Effector memory CD8-positive, alpha-beta T cell (primary cell): ENCODE measurements at regions not wholly inside any gene's neighbourhood (a gene's known extent, or its start where the extent isn't known, plus 50 kb on each side); places are given as distances from the start of the nearest gene placed in this dataset.

Experiments used
- ATAC-seq: fragments of 150-1000 bp; cut with Tn5 transposase; replicated peaks from 2 replicates; pipeline ENCODE4 v1.10.0; 2021; ENCODE audit warnings: mild to moderate bottlenecking, moderate library complexity
- DNase-seq, 3 experiments: peaks; one replicate each; pipeline ENCODE4 v3.0.0; 2021
- H3K27ac Mint-ChIP-seq, 2 donors: one replicate each; pipeline ENCODE4 v1.8.0; 2022; ENCODE audit warnings: mild to moderate bottlenecking in 2 of 2, mixed read lengths in 2 of 2, moderate library complexity in 2 of 2
- H3K27me3 Mint-ChIP-seq, 2 donors: one replicate each; pipeline ENCODE4 v1.8.0; 2022; ENCODE audit warnings: mixed read lengths in 2 of 2
- H3K36me3 Mint-ChIP-seq: one replicate; pipeline ENCODE4 v1.8.0; 2022; ENCODE audit warnings: mild to moderate bottlenecking, moderate library complexity, mixed read lengths; ENCODE audit not compliant: insufficient read depth
- H3K4me1 Mint-ChIP-seq, 2 donors: one replicate each; pipeline ENCODE4 v1.8.0; 2022; ENCODE audit warnings: low read depth in 2 of 2, mixed read lengths in 2 of 2
- H3K4me3 Mint-ChIP-seq, 2 donors: one replicate each; pipeline ENCODE4 v1.8.0; 2022; ENCODE audit warnings: mild to moderate bottlenecking in 2 of 2, mixed read lengths in 2 of 2, moderate library complexity in 2 of 2
- H3K9me3 Mint-ChIP-seq, 2 donors: one replicate each; pipeline ENCODE4 v1.8.0; 2022; ENCODE audit warnings: mixed read lengths in 2 of 2

DNA sequence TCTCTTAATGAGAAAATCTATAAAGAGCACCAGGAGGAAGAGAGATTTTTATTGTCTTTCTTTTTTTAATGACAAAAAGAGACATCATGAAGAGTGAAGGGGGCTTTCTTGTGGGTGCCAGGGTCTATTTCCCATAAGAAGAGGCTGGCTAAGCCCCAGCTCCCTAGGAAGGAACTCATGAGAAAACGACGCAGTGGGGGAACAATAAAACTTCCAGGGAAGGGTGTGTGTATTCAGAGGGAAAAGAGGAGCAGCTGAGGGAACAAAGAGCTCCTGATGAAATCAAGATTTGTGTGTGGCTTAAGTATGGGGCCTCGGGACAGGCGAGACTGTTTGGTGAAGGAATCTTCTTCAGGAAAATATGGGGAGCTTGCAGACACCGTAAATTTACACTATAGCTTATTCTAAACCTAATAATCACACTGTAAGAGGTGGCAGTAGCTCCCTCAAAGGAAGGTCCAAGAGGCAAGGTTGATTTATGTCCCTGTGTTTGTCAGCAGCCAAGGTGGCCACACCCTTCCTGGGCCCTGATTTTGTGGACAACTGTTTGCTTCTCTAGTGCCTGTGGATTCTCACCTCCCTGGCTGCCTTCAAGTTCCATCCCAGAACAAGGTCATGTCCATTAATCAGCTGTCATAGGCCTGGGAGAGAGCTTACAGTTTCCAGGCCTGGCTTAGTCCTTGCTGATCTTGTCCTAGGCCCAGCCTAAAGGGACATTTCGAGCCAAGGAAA is 615.7 kb downstream of the INSC start:
- DNase-seq (no peak), ATAC-seq (no peak)
- peaks cover 0 to 5% of the 10 kb centered on the region in 2 donors for H3K27me3 Mint-ChIP-seq
- no peaks in the 10 kb centered on the region for H3K4me1 Mint-ChIP-seq
- no peak overlapping the region for H3K4me3 Mint-ChIP-seq
- no peak overlapping the region for H3K27ac Mint-ChIP-seq
- H3K36me3 Mint-ChIP-seq: no peaks in the 10 kb centered on the region
- H3K9me3 Mint-ChIP-seq: peaks cover 8 to 11% of the 10 kb centered on the region in 2 donors

DNA sequence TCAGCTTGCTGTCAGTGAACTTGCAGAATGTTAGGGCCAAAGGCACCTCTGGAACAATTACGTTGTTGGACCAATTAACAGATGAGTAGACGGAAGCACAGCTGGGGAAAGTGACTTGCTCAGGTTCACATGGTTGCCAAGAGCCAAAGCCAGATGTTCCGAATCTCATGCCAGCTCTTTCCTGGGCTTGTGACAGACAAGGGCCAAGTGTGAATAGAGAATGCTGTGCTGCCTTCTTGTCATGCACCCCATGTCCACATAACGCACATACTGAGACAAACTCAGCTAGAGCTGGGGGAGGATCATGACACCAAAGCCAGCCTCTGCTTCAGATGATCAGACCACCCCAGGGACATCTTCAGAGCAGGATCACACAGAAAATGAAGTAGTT is 616.3 kb downstream of the INSC start:
- no peaks in the 10 kb centered on the region for H3K4me1 Mint-ChIP-seq
- ATAC-seq (no peak), DNase-seq (no peak)
- no peak overlapping the region for H3K27ac Mint-ChIP-seq
- H3K4me3 Mint-ChIP-seq: no peak overlapping the region
- H3K36me3 Mint-ChIP-seq: no peaks in the 10 kb centered on the region
- peaks cover 0 to 5% of the 10 kb centered on the region in 2 donors for H3K27me3 Mint-ChIP-seq
- H3K9me3 Mint-ChIP-seq: peaks cover 8 to 11% of the 10 kb centered on the region in 2 donors

DNA sequence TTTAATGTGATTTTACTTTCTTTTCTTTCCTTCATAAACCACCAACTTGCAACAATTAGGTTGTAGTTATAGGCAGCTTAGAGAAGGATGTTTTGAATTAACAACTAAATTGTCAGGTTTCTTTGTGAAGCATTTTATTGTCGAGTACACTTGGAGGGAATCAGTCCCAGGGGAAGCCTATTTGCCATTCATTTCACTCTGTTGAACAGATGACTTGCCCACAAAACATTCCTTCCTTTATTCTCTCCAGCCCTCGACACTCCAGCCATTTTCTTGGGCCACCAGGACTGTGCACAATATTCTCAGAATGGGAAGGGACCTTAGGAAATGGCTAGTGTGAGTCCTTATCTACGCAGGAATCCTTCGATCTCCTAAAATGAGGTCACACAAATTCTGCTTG is 620.6 kb downstream of the SOX6 start:
- Mint-ChIP-seq H3K4me3 (no peak overlapping the region), H3K27me3 (no peaks in the 10 kb centered on the region), H3K27ac (no peak overlapping the region), H3K4me1 (no peaks in the 10 kb centered on the region), H3K36me3 (peaks cover 2% of the 10 kb centered on the region), H3K9me3 (peaks cover 10 to 24% of the 10 kb centered on the region in 2 donors)
- ATAC-seq: no peak
- no peak for DNase-seq

DNA sequence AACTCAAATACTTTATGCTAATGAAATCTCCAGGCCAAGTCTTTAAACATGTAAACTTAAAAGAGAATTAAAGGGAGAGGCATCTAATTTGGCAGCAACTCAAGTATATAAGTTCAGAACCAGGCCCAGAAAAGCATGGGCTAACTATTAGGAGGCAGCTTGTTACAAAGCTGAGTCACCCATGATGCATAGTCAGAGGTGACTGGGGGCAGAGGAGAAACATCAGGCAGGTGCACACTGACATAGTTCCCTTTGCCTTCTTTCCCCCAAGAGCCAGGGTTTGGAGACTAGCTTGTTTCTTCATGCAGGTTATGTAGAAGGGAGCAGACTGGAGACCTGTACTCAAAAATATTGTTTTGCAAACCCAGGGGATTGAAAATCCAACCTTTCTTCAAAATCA is 619.0 kb downstream of the SOX6 start:
- H3K27ac Mint-ChIP-seq: no peak overlapping the region
- no peak for DNase-seq
- peaks cover 2% of the 10 kb centered on the region for H3K36me3 Mint-ChIP-seq
- H3K4me1 Mint-ChIP-seq: no peaks in the 10 kb centered on the region
- peaks cover 10 to 24% of the 10 kb centered on the region in 2 donors for H3K9me3 Mint-ChIP-seq
- ATAC-seq: no peak
- H3K27me3 Mint-ChIP-seq: no peaks in the 10 kb centered on the region
- no peak overlapping the region for H3K4me3 Mint-ChIP-seq

DNA sequence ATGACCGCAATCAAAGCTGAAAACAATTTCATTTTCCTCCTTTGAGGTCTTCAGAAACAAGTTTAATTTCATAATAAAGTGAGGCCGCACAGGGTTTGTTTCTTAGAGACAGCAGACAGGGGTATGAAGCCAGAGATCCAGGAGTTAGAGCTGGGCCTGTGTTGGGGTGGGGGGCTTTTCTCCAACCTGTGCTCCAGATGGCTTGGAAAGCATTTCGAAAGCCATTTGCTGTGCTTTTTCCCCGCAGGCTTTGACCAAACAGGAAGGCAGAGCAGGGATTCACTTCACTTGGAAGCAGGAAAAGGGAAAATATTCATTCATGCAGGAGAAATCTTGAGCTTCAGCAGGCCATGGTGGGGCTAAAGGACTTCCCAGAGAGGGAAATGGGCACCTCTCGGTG is 617.4 kb downstream of the SOX6 start:
- H3K4me3 Mint-ChIP-seq: no peak overlapping the region
- no peaks in the 10 kb centered on the region for H3K27me3 Mint-ChIP-seq
- peaks cover 2% of the 10 kb centered on the region for H3K36me3 Mint-ChIP-seq
- peaks cover 10 to 19% of the 10 kb centered on the region in 2 donors for H3K9me3 Mint-ChIP-seq
- ATAC-seq (no peak), DNase-seq (no peak)
- H3K4me1 Mint-ChIP-seq: no peaks in the 10 kb centered on the region
- H3K27ac Mint-ChIP-seq: no peak overlapping the region

DNA sequence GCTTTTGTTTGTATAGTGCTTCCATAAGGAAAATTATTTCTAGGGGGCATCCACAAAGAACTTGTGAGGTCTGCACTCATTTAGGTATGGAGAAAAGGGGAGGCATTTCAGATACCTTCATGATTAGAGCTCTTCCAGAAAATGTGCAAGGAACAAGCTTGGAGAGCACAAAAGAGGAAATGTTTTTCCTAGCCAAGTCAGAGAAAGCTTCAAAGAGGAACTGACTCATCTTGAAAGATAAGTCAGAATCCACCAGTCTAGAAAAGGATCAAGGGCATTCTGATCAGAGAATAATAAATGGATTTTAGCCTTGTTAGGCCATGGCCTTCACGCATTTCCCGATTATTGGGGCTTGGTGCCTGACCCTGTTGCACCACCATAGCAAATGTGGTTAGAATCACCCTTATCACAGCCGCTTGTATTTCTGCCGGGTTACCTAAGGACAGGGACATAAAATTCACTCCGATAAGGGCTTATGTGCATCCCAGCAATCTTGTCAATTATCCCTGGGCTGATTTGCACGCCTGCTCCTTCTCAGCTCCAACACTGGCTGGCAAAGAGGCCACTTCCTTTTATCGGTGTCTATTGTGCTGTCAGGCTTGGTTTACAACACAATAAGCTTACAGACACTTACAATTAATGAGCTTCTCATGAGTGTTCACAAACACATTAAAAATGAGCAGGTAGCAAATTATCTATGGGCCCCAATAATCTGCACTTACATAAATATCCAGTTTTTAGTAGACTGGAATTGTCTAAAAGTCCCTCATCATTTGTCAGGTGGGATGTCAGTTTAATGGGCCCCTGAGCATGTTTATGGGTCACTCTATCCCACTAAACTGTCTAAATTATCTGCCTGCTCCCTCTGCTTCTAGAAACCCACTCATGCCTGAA is 613.5 kb downstream of the SOX6 start:
- no peak for DNase-seq

DNA sequence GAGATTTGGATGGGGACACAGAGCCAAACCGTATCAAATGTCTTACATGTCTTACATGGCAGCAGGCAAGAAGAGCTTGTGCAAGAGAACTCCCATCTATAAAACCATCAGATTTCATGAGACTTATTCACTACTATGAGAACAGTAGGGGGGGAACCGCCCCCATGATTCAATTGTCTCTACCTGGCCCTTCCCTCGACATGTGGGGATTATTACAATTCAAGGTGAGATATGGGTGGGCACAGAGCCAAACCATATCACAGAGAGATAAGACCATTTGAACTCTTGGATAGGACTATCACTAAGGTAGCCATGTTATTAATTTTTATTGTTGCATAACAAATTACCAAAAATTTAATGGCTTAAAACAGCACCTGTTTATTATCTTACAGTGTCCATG is 611.7 kb downstream of the SOX6 start:
- Mint-ChIP-seq H3K27ac (no peak overlapping the region), H3K9me3 (peaks cover 12 to 19% of the 10 kb centered on the region in 2 donors), H3K36me3 (no peaks in the 10 kb centered on the region), H3K4me3 (no peak overlapping the region), H3K4me1 (no peaks in the 10 kb centered on the region), H3K27me3 (no peaks in the 10 kb centered on the region)
- DNase-seq (no peak), ATAC-seq (no peak)

More for the DNA sequence above, 613.5 kb downstream of the SOX6 start:
- Mint-ChIP-seq H3K4me3 (no peak overlapping the region), H3K36me3 (no peaks in the 10 kb centered on the region), H3K27me3 (no peaks in the 10 kb centered on the region), H3K9me3 (peaks cover 10 to 18% of the 10 kb centered on the region in 2 donors), H3K27ac (no peak overlapping the region), H3K4me1 (no peaks in the 10 kb centered on the region)
- ATAC-seq: no peak

DNA sequence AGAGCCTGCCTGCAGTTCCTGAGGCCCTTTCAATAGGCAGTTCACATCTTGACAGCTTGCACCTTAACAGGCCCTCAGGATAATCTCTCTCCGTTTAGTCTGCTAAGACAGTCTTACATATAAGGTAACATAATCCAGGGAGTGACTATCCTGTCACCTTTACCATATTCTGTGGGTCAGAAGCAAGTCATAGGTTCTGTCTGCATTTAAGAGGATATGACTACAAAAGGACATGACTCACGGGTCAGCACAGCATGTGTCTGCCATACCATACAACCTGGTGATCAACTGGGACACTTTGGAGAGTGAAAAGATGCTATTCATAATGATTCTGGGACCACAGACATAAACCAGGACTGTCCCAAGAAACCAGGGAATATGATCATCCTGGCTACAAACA is 611.1 kb downstream of the SOX6 start:
- H3K36me3 Mint-ChIP-seq: no peaks in the 10 kb centered on the region
- DNase-seq (no peak), ATAC-seq (no peak)
- no peaks in the 10 kb centered on the region for H3K4me1 Mint-ChIP-seq
- no peak overlapping the region for H3K27ac Mint-ChIP-seq
- no peak overlapping the region for H3K4me3 Mint-ChIP-seq
- peaks cover 11 to 16% of the 10 kb centered on the region in 2 donors for H3K9me3 Mint-ChIP-seq
- no peaks in the 10 kb centered on the region for H3K27me3 Mint-ChIP-seq

DNA sequence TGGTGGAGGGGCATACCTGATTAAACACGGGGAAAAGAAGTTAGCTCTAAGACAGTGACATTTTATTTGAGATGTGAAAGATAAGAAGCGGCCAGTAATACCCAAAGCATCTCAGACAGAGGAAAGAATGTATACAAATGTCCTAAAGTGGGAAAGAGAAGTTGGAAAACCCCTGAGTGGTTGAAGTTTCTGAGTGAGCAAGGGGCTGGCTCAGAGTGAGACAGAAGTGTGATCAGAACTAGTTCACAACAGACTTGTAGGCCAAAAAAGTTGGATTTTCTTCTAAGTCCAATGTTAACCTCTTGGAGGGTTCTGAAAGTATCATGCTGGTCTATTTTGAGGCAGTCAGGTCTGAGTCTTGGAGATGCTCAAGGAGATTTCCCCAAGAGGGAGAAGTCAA is 608.7 kb downstream of the SOX6 start:
- Mint-ChIP-seq H3K4me3 (no peak overlapping the region), H3K9me3 (peaks cover 11 to 16% of the 10 kb centered on the region in 2 donors), H3K27ac (no peak overlapping the region), H3K36me3 (no peaks in the 10 kb centered on the region), H3K4me1 (no peaks in the 10 kb centered on the region), H3K27me3 (no peaks in the 10 kb centered on the region)
- DNase-seq: no peak
- ATAC-seq: no peak

DNA sequence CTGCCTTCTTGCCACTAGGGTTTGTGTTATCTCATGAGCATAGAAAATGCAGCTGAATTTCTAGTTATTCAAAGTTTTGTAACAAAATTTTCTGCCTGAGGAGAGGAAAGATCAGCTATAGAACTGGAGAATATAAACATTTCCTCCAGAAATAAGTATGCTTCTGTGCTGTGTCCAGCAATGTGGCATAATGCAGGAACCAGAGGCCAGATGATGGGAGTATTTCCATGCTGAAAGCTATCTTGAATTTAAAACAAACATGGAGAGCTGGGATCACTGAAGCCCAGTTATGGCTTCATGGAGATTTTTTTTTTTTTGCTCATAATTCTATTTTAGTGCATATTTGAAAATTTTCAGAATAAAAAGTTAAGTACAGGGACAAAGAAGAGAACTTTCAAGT is 608.2 kb downstream of the SOX6 start:
- DNase-seq (no peak), ATAC-seq (no peak)
- peaks cover 11 to 16% of the 10 kb centered on the region in 2 donors for H3K9me3 Mint-ChIP-seq
- no peaks in the 10 kb centered on the region for H3K36me3 Mint-ChIP-seq
- H3K4me1 Mint-ChIP-seq: no peaks in the 10 kb centered on the region
- H3K4me3 Mint-ChIP-seq: no peak overlapping the region
- H3K27ac Mint-ChIP-seq: no peak overlapping the region
- no peaks in the 10 kb centered on the region for H3K27me3 Mint-ChIP-seq

DNA sequence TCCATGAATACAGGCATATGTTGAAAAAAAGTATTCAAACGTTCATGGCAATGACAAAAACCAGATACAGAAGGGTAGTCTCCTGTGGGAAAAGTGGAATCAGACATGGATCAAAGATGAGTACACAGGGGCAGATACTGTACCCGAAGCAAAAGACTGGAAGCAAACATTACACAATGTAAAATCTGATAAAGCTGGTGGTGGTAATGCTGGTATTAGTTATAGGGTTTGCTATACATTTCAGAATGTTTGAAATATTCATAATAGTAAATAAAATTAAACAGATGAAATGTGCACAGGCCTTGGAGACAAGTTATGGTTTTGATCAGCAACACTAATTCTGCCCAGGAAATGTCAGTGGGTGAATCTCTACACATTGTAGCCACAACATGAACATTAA is 607.6 kb downstream of the SOX6 start:
- no peaks in the 10 kb centered on the region for H3K4me1 Mint-ChIP-seq

DNA sequence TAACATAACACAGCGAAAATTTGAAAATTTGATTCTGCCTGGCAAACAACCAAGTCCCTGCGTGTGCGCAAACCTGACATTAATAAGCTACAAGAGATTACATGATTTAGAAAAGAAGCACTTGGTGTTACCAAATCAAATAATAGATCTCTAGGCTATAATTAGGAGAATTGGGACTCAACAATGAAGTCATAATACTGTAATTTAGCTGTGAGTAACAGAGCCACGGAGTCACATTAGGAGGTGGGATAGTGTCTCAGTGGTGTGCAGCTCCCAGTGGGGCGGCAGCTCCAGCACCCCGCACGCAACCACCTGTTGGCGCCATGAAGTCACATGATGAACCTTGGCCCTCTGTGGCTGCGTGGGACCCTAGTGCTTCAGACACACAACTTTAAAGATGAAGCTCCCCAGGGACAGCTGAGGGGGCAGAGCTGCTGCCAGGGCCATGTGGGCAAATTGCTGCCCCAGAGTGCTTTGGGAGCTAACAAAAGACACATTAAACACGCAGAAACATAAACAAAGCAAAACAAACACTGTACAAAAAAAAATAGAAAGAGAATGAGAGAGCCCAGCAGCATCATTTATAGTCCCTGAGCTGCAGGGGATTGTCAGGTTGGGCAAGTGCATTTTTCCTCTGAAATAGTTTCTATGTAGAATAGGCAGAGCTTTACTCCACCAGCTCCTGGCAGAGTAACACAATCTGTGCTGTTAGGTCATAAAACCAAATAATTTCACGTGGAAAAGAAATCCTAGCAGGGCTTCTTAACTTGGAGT is 605.6 kb downstream of the SOX6 start:
- Mint-ChIP-seq H3K27me3 (no peaks in the 10 kb centered on the region), H3K9me3 (peaks cover 11 to 22% of the 10 kb centered on the region in 2 donors), H3K36me3 (no peaks in the 10 kb centered on the region), H3K27ac (no peak overlapping the region), H3K4me1 (no peaks in the 10 kb centered on the region), H3K4me3 (no peak overlapping the region)
- ATAC-seq (no peak), DNase-seq (no peak)

More for the DNA sequence above, 607.6 kb downstream of the SOX6 start:
- no peak for DNase-seq
- ATAC-seq: no peak
- H3K36me3 Mint-ChIP-seq: no peaks in the 10 kb centered on the region
- no peaks in the 10 kb centered on the region for H3K27me3 Mint-ChIP-seq
- peaks cover 11 to 18% of the 10 kb centered on the region in 2 donors for H3K9me3 Mint-ChIP-seq
- no peak overlapping the region for H3K27ac Mint-ChIP-seq
- no peak overlapping the region for H3K4me3 Mint-ChIP-seq

DNA sequence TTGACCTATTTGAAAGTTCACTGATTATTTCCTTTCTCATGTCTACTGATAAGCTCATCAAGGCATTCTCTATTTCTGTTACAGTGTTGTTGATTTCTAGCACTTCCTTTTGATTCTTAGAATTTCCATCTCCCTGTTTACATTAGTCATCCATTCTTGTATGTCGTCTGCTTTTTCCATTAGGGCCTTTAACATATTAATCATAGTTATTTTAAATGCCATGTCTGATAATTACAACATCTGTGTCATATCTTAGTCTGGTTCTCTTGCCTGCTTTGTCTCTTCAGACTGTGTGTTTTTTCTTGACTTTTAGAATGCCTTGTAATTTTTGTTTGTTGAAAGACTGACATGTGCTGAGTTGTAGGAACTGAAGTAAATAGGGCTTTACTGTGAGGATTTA is 602.1 kb downstream of the SOX6 start:
- Mint-ChIP-seq H3K27ac (no peak overlapping the region), H3K4me3 (no peak overlapping the region), H3K36me3 (no peaks in the 10 kb centered on the region), H3K27me3 (peaks cover 0 to 5% of the 10 kb centered on the region in 2 donors), H3K4me1 (no peaks in the 10 kb centered on the region), H3K9me3 (peaks cover 12 to 16% of the 10 kb centered on the region in 2 donors)
- DNase-seq (no peak), ATAC-seq (no peak)
